ENCODE measurements at regions not wholly inside any gene's neighbourhood (a gene's known extent, or its start where the extent isn't known, plus 50 kb on each side); places are given as distances from the start of the nearest gene placed in this dataset.

DNA sequence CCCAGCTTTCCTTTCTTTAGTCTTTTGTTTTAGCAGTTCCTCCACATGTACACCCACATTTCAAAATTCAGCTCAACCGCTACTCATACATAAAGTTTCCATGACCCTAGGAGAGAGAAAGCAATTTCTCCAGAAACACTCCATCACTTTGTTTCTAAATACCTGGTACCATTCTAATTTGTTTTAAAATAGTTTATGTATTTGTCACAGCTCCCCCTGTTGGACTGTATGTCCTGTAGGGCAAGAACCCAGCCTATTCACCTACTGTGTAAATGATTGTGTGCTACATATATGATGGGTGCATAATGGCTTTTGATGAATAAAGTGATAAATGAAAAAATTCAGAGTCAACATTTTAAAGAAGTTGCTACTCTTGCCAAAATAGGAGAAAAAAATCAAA, 139.1 kb downstream of the COX7C start:
- no peak for TF ChIP-seq POLR2AphosphoS5 (IDR thresholded peaks at IDR 0.05; ENCODE audit: insufficient read depth, low read depth, low read length)
- TF ChIP-seq, protein P1, sequence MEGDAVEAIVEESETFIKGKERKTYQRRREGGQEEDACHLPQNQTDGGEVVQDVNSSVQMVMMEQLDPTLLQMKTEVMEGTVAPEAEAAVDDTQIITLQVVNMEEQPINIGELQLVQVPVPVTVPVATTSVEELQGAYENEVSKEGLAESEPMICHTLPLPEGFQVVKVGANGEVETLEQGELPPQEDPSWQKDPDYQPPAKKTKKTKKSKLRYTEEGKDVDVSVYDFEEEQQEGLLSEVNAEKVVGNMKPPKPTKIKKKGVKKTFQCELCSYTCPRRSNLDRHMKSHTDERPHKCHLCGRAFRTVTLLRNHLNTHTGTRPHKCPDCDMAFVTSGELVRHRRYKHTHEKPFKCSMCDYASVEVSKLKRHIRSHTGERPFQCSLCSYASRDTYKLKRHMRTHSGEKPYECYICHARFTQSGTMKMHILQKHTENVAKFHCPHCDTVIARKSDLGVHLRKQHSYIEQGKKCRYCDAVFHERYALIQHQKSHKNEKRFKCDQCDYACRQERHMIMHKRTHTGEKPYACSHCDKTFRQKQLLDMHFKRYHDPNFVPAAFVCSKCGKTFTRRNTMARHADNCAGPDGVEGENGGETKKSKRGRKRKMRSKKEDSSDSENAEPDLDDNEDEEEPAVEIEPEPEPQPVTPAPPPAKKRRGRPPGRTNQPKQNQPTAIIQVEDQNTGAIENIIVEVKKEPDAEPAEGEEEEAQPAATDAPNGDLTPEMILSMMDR (IDR thresholded peaks at IDR 0.05; ENCODE audit: extremely low read depth in 1 of 2, insufficient read depth in 1 of 2, low read depth in 1 of 2, low read length in 2 of 2), result no peak
- no peak for TF ChIP-seq EZH2 (IDR thresholded peaks at IDR 0.05; ENCODE audit: borderline replicate concordance, low read depth, low read length, severe bottlenecking)
- TF ChIP-seq POLR2A (IDR thresholded peaks at IDR 0.05; ENCODE audit: low read depth, low read length), result no peak
